GM18508 (cell line): ENCODE measurements at regions not wholly inside any gene's neighbourhood (a gene's known extent, or its start where the extent isn't known, plus 50 kb on each side); places are given as distances from the start of the nearest gene placed in this dataset.
"Not testable (repeated sequence)": the region's sequence is repeated elsewhere in the genome, so short reads cannot be mapped to it uniquely, and the experiment has no call there.

Experiments used
- ATAC-seq: cut with Tn5 transposase; IDR thresholded peaks from one replicate; pipeline ENCODE4 v1.9.1; 2021; ENCODE audit warnings: moderate number of reproducible peaks; ENCODE audit not compliant: insufficient read depth, unreplicated experiment

- no peak for ATAC-seq
Measured at GRCh38 chr2:154577390-154577789, 121.1 kb upstream of the KCNJ3 start.

- ATAC-seq = no peak
Measured at GRCh38 chr2:154580767-154581166, 117.7 kb upstream of the KCNJ3 start.

DNA sequence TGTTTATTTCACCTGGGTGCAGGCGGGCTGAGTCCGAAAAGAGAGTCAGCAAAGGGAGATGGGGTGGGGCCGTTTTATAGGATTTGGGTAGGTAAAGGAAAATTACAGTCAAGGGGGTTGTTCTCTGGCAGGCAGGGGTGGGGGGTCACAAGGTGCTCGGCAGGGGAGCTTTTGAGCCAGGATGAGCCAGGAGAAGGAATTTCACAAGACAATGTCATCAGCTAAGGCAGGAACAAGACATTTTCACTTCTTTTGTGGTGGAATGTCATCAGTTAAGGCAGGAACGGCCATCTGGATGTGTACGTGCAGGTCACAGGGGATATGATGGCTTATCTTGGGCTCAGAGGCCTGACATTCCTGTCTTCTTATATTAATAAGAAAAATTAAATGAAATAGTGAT is 115.8 kb upstream of the KCNJ3 start:
- not testable (repeated sequence) for ATAC-seq

DNA sequence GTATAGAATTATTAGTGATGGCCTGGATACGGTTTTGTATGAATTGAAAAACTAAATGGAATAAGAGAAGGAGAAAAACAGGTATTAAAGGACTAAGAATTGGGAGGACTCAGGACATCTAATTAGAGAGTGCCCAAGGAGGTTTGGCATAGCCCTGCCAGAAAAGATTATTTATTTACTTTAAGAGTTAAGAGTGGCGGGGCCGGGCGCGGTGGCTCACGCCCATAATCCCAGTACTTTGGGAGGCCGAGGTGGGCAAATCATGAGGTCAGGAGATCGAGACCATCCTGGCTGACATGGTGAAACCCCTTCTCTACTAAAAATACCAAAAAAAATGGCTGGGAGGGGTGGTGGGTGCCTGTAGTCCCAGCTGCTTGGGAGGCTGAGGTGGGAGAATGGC is 115.2 kb upstream of the KCNJ3 start:
- not testable (repeated sequence) for ATAC-seq

GRCh38 chr2:154587739-154588138 is 110.8 kb upstream of the KCNJ3 start:
- no peak for ATAC-seq

- no peak for ATAC-seq
Measured at GRCh38 chr2:154588838-154589237, 109.7 kb upstream of the KCNJ3 start.

- ATAC-seq = no peak
Measured at GRCh38 chr2:154589514-154589913, 109.0 kb upstream of the KCNJ3 start.

DNA sequence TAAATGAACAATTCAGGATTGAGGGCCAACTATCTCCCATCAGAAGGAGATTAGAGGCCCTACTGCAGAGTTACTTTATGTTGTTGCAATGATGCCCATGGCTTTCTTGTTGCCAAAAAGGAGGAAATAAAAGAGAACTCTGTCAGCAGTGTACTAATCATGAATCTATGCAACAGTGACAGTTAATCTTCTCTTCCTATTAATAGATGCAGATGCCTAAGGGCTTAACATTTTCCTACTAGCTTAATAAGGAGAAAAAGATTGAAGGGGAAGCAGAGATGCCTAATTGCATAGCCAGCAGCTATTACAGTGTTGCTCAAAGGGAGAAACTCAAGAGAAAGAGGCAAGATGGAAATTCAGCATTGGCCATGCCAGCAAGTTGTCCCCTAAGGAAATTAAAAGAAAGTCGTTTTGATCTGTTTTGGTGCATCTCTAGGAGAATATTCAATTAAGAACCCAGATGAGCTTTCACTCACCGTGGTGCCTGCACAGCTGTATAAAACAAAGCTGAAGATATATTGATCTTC is 107.1 kb upstream of the KCNJ3 start:
- ATAC-seq = no peak

DNA sequence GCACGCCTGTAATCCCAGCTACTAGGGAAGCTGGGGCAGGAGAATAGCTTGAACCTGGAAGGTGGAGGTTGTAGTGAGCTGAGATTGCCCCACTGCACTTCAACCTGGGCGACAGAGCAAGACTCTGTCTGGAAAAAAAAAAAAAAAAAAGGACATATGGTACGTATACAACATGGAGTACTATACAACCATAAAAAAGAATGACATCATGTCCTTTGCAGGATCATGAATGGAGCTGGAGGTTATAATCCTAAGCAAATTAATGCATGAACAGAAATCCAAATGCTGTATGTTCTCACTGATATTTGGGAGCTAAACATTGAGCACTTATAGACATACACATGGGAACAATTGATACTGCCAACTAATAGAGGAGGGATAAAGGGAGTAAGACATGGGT is 99.3 kb upstream of the KCNJ3 start:
- ATAC-seq = no peak

DNA sequence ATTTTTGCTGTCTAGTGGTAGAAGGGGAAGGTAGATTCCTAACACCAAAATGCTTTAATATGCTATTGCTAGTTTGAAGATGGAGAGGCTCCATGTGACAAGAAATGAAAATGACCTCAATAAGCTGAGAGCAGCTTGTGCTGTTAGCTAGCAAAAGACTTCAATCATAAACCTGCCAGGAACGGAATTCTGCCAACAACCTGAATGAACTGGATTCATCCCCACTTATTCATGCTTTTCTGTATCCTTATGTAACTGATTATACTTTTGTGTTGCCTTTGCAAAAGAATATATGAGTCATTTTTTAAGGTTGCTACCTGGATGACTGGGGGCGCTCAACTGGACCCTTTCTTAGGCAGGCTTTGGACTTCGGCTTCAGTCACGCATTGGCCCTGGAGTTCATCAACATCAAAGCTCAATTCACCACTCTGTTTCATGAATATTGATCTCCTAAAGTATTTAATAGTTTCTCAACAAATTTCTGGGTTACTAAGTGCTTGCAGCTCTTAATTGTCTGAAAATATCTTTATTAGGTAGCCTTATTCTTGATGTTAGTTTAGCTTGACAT is 97.5 kb upstream of the KCNJ3 start:
- ATAC-seq = no peak

- no peak for ATAC-seq
Measured at GRCh38 chr2:154603682-154604081, 94.8 kb upstream of the KCNJ3 start.

DNA sequence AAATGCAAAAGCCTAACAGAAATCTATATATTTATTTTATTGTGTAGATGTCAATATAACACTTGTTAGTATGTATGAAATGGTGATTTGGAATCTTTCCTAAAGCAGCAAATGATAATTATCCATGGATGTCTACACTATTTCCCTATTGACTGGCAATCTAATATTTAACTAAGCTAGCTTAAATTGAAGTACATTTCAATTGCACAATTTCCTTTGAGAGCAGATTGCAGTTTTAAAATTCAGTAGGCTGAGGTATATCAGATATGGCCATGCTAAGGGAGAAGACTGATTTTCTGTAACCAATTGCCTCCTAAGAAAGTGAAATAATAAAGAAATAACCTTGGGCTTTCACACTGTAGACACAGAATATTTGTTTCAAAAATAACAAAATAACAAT is 90.1 kb upstream of the KCNJ3 start:
- no peak for ATAC-seq

DNA sequence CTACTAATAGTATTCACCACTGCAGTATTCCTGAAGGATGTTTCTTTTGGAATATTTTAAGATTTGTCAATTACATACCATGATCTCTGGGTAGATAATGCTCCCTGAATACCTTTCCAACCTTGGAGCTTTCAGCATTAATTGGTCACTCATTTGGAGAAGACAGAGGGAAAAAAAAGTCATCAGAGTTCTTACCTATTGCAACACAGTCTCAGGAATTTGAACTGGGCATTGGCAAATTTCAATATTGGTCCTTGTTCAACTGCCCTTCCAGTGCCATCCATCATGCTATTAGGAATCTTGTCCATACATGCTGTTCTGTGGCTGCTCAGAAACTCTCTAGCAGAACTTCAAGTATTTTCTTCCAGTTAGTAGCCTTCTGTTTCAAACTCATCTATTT is 83.6 kb upstream of the KCNJ3 start:
- ATAC-seq = no peak

DNA sequence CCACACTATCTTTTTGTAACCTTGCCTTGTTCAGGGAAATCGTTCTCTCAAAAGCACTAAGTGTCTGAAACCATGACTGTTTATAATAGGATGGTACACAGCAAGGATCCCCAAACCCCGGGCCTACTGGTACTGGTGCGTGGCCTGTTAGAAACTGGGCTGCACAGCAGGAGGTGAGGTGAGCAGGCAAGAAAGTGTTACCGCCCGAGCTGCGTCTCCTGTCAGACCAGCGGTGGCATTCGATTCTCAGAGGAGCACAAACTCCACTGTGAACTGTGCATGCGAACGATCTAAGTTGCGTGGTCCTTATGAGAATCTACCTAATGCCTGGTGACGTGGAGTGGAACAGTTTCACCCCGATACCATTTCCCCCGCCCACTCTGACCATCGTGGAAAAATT is 81.8 kb upstream of the KCNJ3 start:
- no peak for ATAC-seq

- ATAC-seq = no peak
Measured at GRCh38 chr2:154620471-154620870, 78.0 kb upstream of the KCNJ3 start.

GRCh38 chr2:154623819-154624218 is 74.7 kb upstream of the KCNJ3 start:
- no peak for ATAC-seq

DNA sequence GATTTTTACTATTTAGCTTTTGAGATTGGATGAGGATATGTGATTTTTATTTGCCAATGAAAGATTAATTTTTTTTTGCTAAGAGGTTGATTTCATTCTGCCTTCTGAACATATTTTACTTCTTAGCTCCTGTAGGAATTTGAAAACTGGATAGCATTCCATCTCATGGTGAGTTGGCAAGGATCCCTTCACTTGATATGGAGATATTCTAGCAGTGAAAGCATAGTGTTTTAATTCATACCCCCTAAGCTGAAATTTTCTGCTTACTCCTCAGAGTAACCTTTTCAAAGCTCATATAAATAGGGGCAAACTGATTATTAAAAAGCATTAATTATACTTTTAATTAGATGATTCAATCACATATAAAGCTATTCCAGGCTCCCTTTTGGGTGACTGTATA is 61.0 kb upstream of the KCNJ3 start:
- no peak for ATAC-seq

GRCh38 chr2:154638783-154639182 is 59.7 kb upstream of the KCNJ3 start:
- ATAC-seq = no peak

- no peak for ATAC-seq
Measured at GRCh38 chr2:154640000-154640399, 58.5 kb upstream of the KCNJ3 start.
